A549 (cell line): ENCODE measurements at regions not wholly inside any gene's neighbourhood (a gene's known extent, or its start where the extent isn't known, plus 50 kb on each side); places are given as distances from the start of the nearest gene placed in this dataset.

Experiments used
- CHD2 ChIP-seq: fragments of 150-350 bp; IDR thresholded peaks from 2 replicates; pipeline ENCODE4 v1.6.1; 2014; ENCODE audit warnings: low read length; ENCODE audit not compliant: partially characterized antibody
- JUN ChIP-seq, 2 experiments: fragments of >200 bp; sonication (Bioruptor Twin); formaldehyde crosslinking; IDR thresholded peaks; 2 replicates in 1 of 2; 3 replicates in 1 of 2; pipeline ENCODE4 v1.6.1; 2016 to 2017
- POLR2A ChIP-seq: IDR thresholded peaks from 2 replicates; pipeline ENCODE4 v1.6.1; 2012; ENCODE audit warnings: mild to moderate bottlenecking, low read length
- RAD21 ChIP-seq, 2 experiments: fragments of >200 bp in 1 of 2; sonication (Bioruptor Twin) in 1 of 2; formaldehyde crosslinking in 1 of 2; IDR thresholded peaks in 1 of 2; conservative IDR thresholded peaks in 1 of 2; 2 replicates in 1 of 2; 3 replicates in 1 of 2; pipeline ENCODE4 v1.6.1; 2012 to 2018; ENCODE audit warnings: inconsistent platforms in 1 of 2
- RFX5 ChIP-seq: fragments of 450-650 bp; IDR thresholded peaks from 2 replicates; pipeline ENCODE4 v1.7.1; 2014; ENCODE audit warnings: antibody characterized with exemption, mild to moderate bottlenecking, moderate library complexity
- SREBF2 ChIP-seq: fragments of 450-650 bp; IDR thresholded peaks from 2 replicates; pipeline ENCODE4 v1.6.1; 2014; ENCODE audit warnings: mild to moderate bottlenecking, moderate library complexity
- TF ChIP-seq, protein P1 (sequence below): fragments of >200 bp; sonication (Bioruptor Twin); formaldehyde crosslinking; IDR thresholded peaks from 3 replicates; pipeline ENCODE4 v1.5.1; 2016
- TF ChIP-seq, protein P2 (sequence below): fragments of 200-600 bp; sonication (generic); IDR thresholded peaks from 2 replicates; pipeline ENCODE4 v1.6.1; 2016; ENCODE audit warnings: antibody characterized with exemption, mild to moderate bottlenecking, moderate library complexity
- TF ChIP-seq, protein P3 (sequence below): fragments of 450-650 bp; IDR thresholded peaks from 2 replicates; pipeline ENCODE4 v1.6.1; 2014; ENCODE audit warnings: antibody characterized with exemption

DNA sequence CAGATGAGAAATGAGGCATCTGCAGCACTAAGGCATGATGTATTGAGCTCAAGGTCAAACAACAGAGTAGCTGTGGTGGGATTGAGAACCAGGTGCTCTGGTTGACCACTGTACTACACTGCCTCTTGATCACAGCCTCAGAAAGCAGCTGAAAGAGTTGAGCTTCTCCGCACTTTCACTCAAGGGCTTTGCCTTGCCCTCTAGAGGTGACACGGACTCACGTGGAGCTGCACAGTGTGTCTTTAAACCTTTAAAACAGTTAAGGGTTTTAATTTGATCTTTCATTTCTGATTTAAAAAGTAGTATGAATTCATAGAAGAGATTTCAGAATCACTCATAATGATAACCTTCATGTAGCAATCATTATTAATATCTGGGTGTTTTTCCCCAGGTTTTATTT, 132.5 kb downstream of the RWDD3 start:
- TF ChIP-seq, protein P1, sequence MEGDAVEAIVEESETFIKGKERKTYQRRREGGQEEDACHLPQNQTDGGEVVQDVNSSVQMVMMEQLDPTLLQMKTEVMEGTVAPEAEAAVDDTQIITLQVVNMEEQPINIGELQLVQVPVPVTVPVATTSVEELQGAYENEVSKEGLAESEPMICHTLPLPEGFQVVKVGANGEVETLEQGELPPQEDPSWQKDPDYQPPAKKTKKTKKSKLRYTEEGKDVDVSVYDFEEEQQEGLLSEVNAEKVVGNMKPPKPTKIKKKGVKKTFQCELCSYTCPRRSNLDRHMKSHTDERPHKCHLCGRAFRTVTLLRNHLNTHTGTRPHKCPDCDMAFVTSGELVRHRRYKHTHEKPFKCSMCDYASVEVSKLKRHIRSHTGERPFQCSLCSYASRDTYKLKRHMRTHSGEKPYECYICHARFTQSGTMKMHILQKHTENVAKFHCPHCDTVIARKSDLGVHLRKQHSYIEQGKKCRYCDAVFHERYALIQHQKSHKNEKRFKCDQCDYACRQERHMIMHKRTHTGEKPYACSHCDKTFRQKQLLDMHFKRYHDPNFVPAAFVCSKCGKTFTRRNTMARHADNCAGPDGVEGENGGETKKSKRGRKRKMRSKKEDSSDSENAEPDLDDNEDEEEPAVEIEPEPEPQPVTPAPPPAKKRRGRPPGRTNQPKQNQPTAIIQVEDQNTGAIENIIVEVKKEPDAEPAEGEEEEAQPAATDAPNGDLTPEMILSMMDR = no peak
- TF ChIP-seq, protein P2, sequence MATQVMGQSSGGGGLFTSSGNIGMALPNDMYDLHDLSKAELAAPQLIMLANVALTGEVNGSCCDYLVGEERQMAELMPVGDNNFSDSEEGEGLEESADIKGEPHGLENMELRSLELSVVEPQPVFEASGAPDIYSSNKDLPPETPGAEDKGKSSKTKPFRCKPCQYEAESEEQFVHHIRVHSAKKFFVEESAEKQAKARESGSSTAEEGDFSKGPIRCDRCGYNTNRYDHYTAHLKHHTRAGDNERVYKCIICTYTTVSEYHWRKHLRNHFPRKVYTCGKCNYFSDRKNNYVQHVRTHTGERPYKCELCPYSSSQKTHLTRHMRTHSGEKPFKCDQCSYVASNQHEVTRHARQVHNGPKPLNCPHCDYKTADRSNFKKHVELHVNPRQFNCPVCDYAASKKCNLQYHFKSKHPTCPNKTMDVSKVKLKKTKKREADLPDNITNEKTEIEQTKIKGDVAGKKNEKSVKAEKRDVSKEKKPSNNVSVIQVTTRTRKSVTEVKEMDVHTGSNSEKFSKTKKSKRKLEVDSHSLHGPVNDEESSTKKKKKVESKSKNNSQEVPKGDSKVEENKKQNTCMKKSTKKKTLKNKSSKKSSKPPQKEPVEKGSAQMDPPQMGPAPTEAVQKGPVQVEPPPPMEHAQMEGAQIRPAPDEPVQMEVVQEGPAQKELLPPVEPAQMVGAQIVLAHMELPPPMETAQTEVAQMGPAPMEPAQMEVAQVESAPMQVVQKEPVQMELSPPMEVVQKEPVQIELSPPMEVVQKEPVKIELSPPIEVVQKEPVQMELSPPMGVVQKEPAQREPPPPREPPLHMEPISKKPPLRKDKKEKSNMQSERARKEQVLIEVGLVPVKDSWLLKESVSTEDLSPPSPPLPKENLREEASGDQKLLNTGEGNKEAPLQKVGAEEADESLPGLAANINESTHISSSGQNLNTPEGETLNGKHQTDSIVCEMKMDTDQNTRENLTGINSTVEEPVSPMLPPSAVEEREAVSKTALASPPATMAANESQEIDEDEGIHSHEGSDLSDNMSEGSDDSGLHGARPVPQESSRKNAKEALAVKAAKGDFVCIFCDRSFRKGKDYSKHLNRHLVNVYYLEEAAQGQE = no peak
- TF ChIP-seq RFX5 = no peak
- TF ChIP-seq CHD2 = no peak
- TF ChIP-seq RAD21 (conservative IDR thresholded peaks at IDR 0.05 in 1 of 2, IDR thresholded peaks at IDR 0.05 in 1 of 2) = no peak
- no peak for TF ChIP-seq POLR2A
- TF ChIP-seq, protein P3, sequence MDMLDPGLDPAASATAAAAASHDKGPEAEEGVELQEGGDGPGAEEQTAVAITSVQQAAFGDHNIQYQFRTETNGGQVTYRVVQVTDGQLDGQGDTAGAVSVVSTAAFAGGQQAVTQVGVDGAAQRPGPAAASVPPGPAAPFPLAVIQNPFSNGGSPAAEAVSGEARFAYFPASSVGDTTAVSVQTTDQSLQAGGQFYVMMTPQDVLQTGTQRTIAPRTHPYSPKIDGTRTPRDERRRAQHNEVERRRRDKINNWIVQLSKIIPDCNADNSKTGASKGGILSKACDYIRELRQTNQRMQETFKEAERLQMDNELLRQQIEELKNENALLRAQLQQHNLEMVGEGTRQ = no peak
- no peak for TF ChIP-seq JUN (IDR thresholded peaks at IDR 0.05)
- TF ChIP-seq SREBF2 = no peak
